ENCODE measurements at regions not wholly inside any gene's neighbourhood (a gene's known extent, or its start where the extent isn't known, plus 50 kb on each side); places are given as distances from the start of the nearest gene placed in this dataset.
"Not testable (repeated sequence)": the region's sequence is repeated elsewhere in the genome, so short reads cannot be mapped to it uniquely, and the experiment has no call there.

GRCh38 chr17:65305778-65306177 is 168.6 kb downstream of the RGS9 start:
- no peaks in the 10 kb centered on the region for H3K36me3 ChIP-seq (replicated peaks in 1 of 2; ENCODE audit: control insufficient read depth in 2 of 2, insufficient read depth in 2 of 2, low read length in 2 of 2)
- no CpG with 5 or more reads among the region's 1 CpG for WGBS, 2 donors (ENCODE audit: extremely low coverage in 2 of 2, insufficient read length in 2 of 2, insufficient replicate concordance in 1 of 2)
- no peak overlapping the region for H2BK15ac ChIP-seq (ENCODE audit: low read length)
- no peak overlapping the region for H3K27ac ChIP-seq (replicated peaks; ENCODE audit: low read length)
- H3K4ac ChIP-seq (ENCODE audit: low read length), result no peak overlapping the region
- H2AFZ ChIP-seq (ENCODE audit: low read length), result no peak overlapping the region
- no peak overlapping the region for H3K14ac ChIP-seq (ENCODE audit: low read length)
- H3K18ac ChIP-seq (ENCODE audit: low read length), result no peak overlapping the region
- H4K8ac ChIP-seq (ENCODE audit: low read depth, low read length), result no peak overlapping the region
- no peak overlapping the region for H3K4me2 ChIP-seq (ENCODE audit: insufficient read depth, low read length, poor library complexity, severe bottlenecking)
- no peak overlapping the region for H4K91ac ChIP-seq (ENCODE audit: low read depth, low read length, poor library complexity)
- no peak overlapping the region for H2BK12ac ChIP-seq (ENCODE audit: low read length)
- no peak overlapping the region for H3K23ac ChIP-seq (ENCODE audit: low read depth, low read length, poor library complexity)
- H2AK5ac ChIP-seq (ENCODE audit: low read depth, low read length), result no peak overlapping the region
- no peaks in the 10 kb centered on the region for H3K4me1 ChIP-seq (ENCODE audit: control insufficient read depth in 2 of 2, insufficient read depth in 1 of 2, low read depth in 1 of 2, low read length in 2 of 2)
- H3K9me3 ChIP-seq (replicated peaks in 1 of 2; ENCODE audit: control insufficient read depth in 2 of 2, insufficient read depth in 1 of 2, low read depth in 1 of 2, low read length in 2 of 2), result peaks cover 3% of the 10 kb centered on the region in 2 donors
- no peak overlapping the region for H2BK5ac ChIP-seq (ENCODE audit: low read length)
- no peak overlapping the region for H3K9ac ChIP-seq (ENCODE audit: low read depth, low read length, poor library complexity)
- H3K79me1 ChIP-seq (ENCODE audit: low read depth, low read length), result no peaks in the 10 kb centered on the region
- no peak for DNase-seq (ENCODE audit: low spot score)
- H3K27me3 ChIP-seq (ENCODE audit: control insufficient read depth in 3 of 3, insufficient read depth in 3 of 3, low read depth in 1 of 3, low read length in 3 of 3), result peaks cover 0 to 2% (median 0%) of the 10 kb centered on the region in 3 experiments
- H3K4me3 ChIP-seq (ENCODE audit: low read length in 2 of 2), result no peak overlapping the region
- no peak overlapping the region for H2BK120ac ChIP-seq (ENCODE audit: low read depth, low read length)

DNA sequence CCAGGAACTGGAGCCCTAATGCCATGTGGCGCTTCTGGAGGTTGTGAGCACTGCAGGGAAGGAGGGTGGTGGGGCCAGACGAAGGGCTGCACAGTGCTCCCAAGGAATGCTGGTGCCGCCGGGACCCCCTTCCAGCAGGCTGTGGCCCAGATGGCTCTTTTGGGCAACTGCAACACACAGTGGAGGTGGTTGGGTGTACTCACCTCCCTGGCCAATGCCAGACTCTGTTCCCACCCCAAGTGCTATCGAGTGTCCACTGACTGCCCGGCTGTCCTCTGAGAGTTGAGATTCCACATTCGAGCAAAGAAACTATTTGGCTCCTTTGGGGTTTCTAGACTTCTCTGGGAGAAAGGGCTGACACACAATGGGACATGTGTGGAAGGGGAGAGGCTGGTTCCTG is 167.9 kb downstream of the RGS9 start:
- H2BK15ac ChIP-seq (ENCODE audit: low read length), result no peak overlapping the region
- WGBS, 2 donors (ENCODE audit: extremely low coverage in 2 of 2, insufficient read length in 2 of 2, insufficient replicate concordance in 1 of 2), result no CpG with 5 or more reads among the region's 7 CpGs
- DNase-seq (ENCODE audit: low spot score), result no peak
- no peak overlapping the region for H3K23ac ChIP-seq (ENCODE audit: low read depth, low read length, poor library complexity)
- H2BK5ac ChIP-seq (ENCODE audit: low read length), result no peak overlapping the region
- H3K27ac ChIP-seq (replicated peaks; ENCODE audit: low read length), result no peak overlapping the region
- peak overlapping the region; percentile 17 for H2BK12ac ChIP-seq (ENCODE audit: low read length)
- no peak overlapping the region for H3K4ac ChIP-seq (ENCODE audit: low read length)
- no peak overlapping the region for H2AK5ac ChIP-seq (ENCODE audit: low read depth, low read length)
- H3K14ac ChIP-seq (ENCODE audit: low read length), result no peak overlapping the region
- H3K9ac ChIP-seq (ENCODE audit: low read depth, low read length, poor library complexity), result no peak overlapping the region
- H3K18ac ChIP-seq (ENCODE audit: low read length), result peak overlapping the region; percentile 68
- peaks cover 0 to 1% of the 10 kb centered on the region in 2 donors for H3K36me3 ChIP-seq (replicated peaks in 1 of 2; ENCODE audit: control insufficient read depth in 2 of 2, insufficient read depth in 2 of 2, low read length in 2 of 2)
- no peaks in the 10 kb centered on the region for H3K27me3 ChIP-seq (ENCODE audit: control insufficient read depth in 3 of 3, insufficient read depth in 3 of 3, low read depth in 1 of 3, low read length in 3 of 3)
- no peak overlapping the region for H2BK120ac ChIP-seq (ENCODE audit: low read depth, low read length)
- H4K8ac ChIP-seq (ENCODE audit: low read depth, low read length), result no peak overlapping the region
- H4K91ac ChIP-seq (ENCODE audit: low read depth, low read length, poor library complexity), result no peak overlapping the region
- H3K79me1 ChIP-seq (ENCODE audit: low read depth, low read length), result no peaks in the 10 kb centered on the region
- peaks cover 3% of the 10 kb centered on the region in 2 donors for H3K9me3 ChIP-seq (replicated peaks in 1 of 2; ENCODE audit: control insufficient read depth in 2 of 2, insufficient read depth in 1 of 2, low read depth in 1 of 2, low read length in 2 of 2)
- H3K4me3 ChIP-seq (ENCODE audit: low read length in 2 of 2), result peak overlapping the region in 1 of 2 donors; percentile 43
- H3K4me1 ChIP-seq (ENCODE audit: control insufficient read depth in 2 of 2, insufficient read depth in 1 of 2, low read depth in 1 of 2, low read length in 2 of 2), result no peaks in the 10 kb centered on the region
- H2AFZ ChIP-seq (ENCODE audit: low read length), result no peak overlapping the region
- H3K4me2 ChIP-seq (ENCODE audit: insufficient read depth, low read length, poor library complexity, severe bottlenecking), result no peak overlapping the region

DNA sequence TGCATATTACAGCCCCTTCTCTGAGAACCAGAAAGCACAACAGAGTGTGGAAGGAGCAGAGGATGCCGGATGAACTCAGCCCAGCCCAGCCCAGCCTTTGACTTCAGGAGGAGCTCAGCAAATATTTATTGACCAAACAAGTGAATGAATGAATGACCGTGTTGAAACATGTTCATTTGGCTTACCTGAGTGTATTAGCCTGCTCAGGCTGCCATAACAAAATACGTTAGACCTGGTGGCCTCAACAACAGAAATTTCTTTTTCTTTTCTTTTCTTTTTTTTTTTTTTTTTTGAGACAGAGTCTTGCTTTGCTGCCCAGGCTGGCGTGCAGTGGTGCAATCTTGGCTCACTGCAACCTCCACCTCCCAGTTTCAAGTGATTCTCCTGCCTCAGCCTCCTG is 164.7 kb downstream of the RGS9 start:
- H3K4me2 ChIP-seq (ENCODE audit: insufficient read depth, low read length, poor library complexity, severe bottlenecking); H2BK120ac ChIP-seq (ENCODE audit: low read depth, low read length); H4K91ac ChIP-seq (ENCODE audit: low read depth, low read length, poor library complexity); H3K4me3 ChIP-seq (ENCODE audit: low read length in 2 of 2); H3K36me3 ChIP-seq (replicated peaks in 1 of 2; ENCODE audit: control insufficient read depth in 2 of 2, insufficient read depth in 2 of 2, low read length in 2 of 2); H2BK15ac ChIP-seq (ENCODE audit: low read length); H2BK5ac ChIP-seq (ENCODE audit: low read length); H3K18ac ChIP-seq (ENCODE audit: low read length); H2AFZ ChIP-seq (ENCODE audit: low read length); H3K27ac ChIP-seq (replicated peaks; ENCODE audit: low read length); H2BK12ac ChIP-seq (ENCODE audit: low read length); H2AK5ac ChIP-seq (ENCODE audit: low read depth, low read length); H3K4me1 ChIP-seq (ENCODE audit: control insufficient read depth in 2 of 2, insufficient read depth in 1 of 2, low read depth in 1 of 2, low read length in 2 of 2); H3K79me1 ChIP-seq (ENCODE audit: low read depth, low read length); H3K23ac ChIP-seq (ENCODE audit: low read depth, low read length, poor library complexity); H3K9me3 ChIP-seq (replicated peaks in 1 of 2; ENCODE audit: control insufficient read depth in 2 of 2, insufficient read depth in 1 of 2, low read depth in 1 of 2, low read length in 2 of 2); H3K9ac ChIP-seq (ENCODE audit: low read depth, low read length, poor library complexity); H3K14ac ChIP-seq (ENCODE audit: low read length); DNase-seq (ENCODE audit: low spot score); H3K27me3 ChIP-seq (ENCODE audit: control insufficient read depth in 3 of 3, insufficient read depth in 3 of 3, low read depth in 1 of 3, low read length in 3 of 3); H4K8ac ChIP-seq (ENCODE audit: low read depth, low read length); H3K4ac ChIP-seq (ENCODE audit: low read length): not testable (repeated sequence)
- no CpG with 5 or more reads among the region's 4 CpGs for WGBS, 2 donors (ENCODE audit: extremely low coverage in 2 of 2, insufficient read length in 2 of 2, insufficient replicate concordance in 1 of 2)

DNA sequence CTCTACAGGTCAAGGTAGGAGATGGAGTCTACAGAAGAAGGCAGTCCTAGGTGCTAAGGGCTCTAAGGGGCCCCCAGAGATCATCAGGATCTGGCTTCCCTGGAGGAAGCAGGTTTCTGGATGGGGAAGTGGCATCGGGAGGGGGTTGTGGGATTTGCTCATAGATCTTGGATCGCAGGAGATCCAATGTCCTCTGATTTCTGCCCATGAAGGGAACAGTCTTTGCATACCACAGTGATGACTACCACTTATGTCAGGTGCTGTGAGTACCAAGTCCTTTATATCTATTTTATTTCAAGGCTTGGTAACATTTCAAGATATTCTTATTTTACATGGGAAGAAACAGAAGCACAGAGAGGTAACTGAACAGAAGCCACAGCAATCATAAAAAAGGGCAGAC is 164.0 kb downstream of the RGS9 start:
- WGBS, 2 donors (ENCODE audit: extremely low coverage in 2 of 2, insufficient read length in 2 of 2, insufficient replicate concordance in 1 of 2), result no CpG with 5 or more reads among the region's 2 CpGs
- Histone ChIP-seq H4K91ac (ENCODE audit: low read depth, low read length, poor library complexity) (no peak overlapping the region), H3K9ac (ENCODE audit: low read depth, low read length, poor library complexity) (no peak overlapping the region), H2BK15ac (ENCODE audit: low read length) (no peak overlapping the region), H3K4me1 (ENCODE audit: control insufficient read depth in 2 of 2, insufficient read depth in 1 of 2, low read depth in 1 of 2, low read length in 2 of 2) (no peaks in the 10 kb centered on the region), H3K4ac (ENCODE audit: low read length) (no peak overlapping the region), H4K8ac (ENCODE audit: low read depth, low read length) (no peak overlapping the region), H3K18ac (ENCODE audit: low read length) (no peak overlapping the region), H2BK5ac (ENCODE audit: low read length) (no peak overlapping the region), H2AK5ac (ENCODE audit: low read depth, low read length) (no peak overlapping the region), H2AFZ (ENCODE audit: low read length) (no peak overlapping the region), H2BK120ac (ENCODE audit: low read depth, low read length) (no peak overlapping the region), H3K23ac (ENCODE audit: low read depth, low read length, poor library complexity) (no peak overlapping the region), H3K4me2 (ENCODE audit: insufficient read depth, low read length, poor library complexity, severe bottlenecking) (no peak overlapping the region), H3K4me3 (ENCODE audit: low read length in 2 of 2) (no peak overlapping the region), H3K27me3 (ENCODE audit: control insufficient read depth in 3 of 3, insufficient read depth in 3 of 3, low read depth in 1 of 3, low read length in 3 of 3) (no peaks in the 10 kb centered on the region), H3K79me1 (ENCODE audit: low read depth, low read length) (no peaks in the 10 kb centered on the region), H2BK12ac (ENCODE audit: low read length) (no peak overlapping the region), H3K27ac (replicated peaks; ENCODE audit: low read length) (no peak overlapping the region), H3K9me3 (replicated peaks in 1 of 2; ENCODE audit: control insufficient read depth in 2 of 2, insufficient read depth in 1 of 2, low read depth in 1 of 2, low read length in 2 of 2) (peaks cover 3% of the 10 kb centered on the region in 2 donors), H3K14ac (ENCODE audit: low read length) (no peak overlapping the region), H3K36me3 (replicated peaks in 1 of 2; ENCODE audit: control insufficient read depth in 2 of 2, insufficient read depth in 2 of 2, low read length in 2 of 2) (peaks cover 0 to 1% of the 10 kb centered on the region in 2 donors)
- DNase-seq (ENCODE audit: low spot score), result no peak

All from neuronal stem cell (in vitro differentiated cells).